GM13977 (cell line): ENCODE measurements at regions not wholly inside any gene's neighbourhood (a gene's known extent, or its start where the extent isn't known, plus 50 kb on each side); places are given as distances from the start of the nearest gene placed in this dataset.

ENCODE experiments used
- DNase-seq: peaks from one replicate; pipeline ENCODE4 v3.0.0; 2012; ENCODE audit warnings: low spot score
- in situ Hi-C: fragments of 300-500 bp; cut with MboI; formaldehyde crosslinking; loops from one replicate; pipeline ENCODE4 v1.12.0; 2022; ENCODE audit warnings: low sequenced_read_pairs, low pct_unique_long_range_greater_than_20kb, mixed read lengths, inconsistent platforms; ENCODE audit not compliant: unreplicated experiment
- TF ChIP-seq, protein P1 (sequence below): IDR thresholded peaks from 2 replicates; pipeline ENCODE4 v1.5.1; 2012; ENCODE audit warnings: mild to moderate bottlenecking, control low read depth; ENCODE audit not compliant: insufficient read depth; ENCODE audit errors: extremely low read depth, missing control alignments

- no peak for DNase-seq
- TF ChIP-seq, protein P1, sequence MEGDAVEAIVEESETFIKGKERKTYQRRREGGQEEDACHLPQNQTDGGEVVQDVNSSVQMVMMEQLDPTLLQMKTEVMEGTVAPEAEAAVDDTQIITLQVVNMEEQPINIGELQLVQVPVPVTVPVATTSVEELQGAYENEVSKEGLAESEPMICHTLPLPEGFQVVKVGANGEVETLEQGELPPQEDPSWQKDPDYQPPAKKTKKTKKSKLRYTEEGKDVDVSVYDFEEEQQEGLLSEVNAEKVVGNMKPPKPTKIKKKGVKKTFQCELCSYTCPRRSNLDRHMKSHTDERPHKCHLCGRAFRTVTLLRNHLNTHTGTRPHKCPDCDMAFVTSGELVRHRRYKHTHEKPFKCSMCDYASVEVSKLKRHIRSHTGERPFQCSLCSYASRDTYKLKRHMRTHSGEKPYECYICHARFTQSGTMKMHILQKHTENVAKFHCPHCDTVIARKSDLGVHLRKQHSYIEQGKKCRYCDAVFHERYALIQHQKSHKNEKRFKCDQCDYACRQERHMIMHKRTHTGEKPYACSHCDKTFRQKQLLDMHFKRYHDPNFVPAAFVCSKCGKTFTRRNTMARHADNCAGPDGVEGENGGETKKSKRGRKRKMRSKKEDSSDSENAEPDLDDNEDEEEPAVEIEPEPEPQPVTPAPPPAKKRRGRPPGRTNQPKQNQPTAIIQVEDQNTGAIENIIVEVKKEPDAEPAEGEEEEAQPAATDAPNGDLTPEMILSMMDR, result no peak
- in situ Hi-C loops, result no loop called here
Observed at GRCh38 chr16:86962259-86962658, 354.9 kb downstream of the C16orf95 start.

- TF ChIP-seq, protein P1, result no peak
- DNase-seq, result no peak
- in situ Hi-C loops, result no loop called here
Observed at GRCh38 chr16:86962913-86963312, 354.3 kb downstream of the C16orf95 start.

DNA sequence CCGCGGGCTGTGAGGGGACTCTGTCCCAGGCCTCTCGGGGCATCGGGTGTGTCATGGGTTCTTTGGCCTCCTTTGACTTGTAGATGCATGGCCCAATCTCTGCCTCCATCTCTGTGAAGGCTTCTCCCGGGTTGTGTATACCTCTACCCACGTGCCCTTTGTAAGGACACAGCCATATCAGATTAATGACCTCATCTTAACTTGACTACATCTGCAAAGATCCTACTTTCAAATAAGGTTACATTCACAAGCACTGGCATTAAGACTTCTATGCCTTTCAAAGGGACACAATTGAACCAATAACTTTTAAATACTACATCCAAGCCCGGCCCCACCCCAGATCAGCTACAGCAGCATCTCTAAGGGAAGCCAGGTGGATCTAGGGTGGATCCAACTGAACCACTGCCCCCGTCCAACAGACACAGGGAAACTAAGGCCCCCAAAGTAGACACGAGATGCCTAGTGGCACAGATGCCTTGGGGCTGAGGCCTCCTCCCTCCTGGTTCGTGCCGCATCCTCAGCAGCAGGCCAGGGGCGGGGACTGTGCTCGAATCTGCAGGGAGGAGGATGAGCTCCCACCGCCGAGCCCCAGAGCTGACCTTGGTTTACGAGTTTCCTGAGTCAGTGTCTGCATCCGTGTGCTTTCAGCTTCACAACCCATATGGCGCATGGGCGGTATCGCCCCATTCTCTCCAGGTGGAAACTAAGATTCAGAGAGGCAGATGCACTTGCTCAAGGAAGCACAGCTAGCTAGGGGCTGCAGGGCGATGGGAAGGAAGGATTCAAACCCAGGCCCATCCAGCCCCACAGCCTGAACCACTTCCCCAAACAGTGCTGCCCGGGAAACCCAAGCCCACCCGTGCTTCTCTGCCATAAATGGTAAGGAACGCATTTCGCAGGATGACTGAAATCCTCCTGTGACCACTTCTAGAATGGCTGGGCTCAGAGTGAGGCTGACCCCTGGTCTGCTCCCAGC is 353.3 kb downstream of the C16orf95 start:
- in situ Hi-C loops, result no loop called here
- TF ChIP-seq, protein P1, result no peak
- no peak for DNase-seq

- DNase-seq, result no peak
- TF ChIP-seq, protein P1, result no peak
- in situ Hi-C loops, result no loop called here
Observed at GRCh38 chr16:86964796-86965241, 352.4 kb downstream of the C16orf95 start.

DNA sequence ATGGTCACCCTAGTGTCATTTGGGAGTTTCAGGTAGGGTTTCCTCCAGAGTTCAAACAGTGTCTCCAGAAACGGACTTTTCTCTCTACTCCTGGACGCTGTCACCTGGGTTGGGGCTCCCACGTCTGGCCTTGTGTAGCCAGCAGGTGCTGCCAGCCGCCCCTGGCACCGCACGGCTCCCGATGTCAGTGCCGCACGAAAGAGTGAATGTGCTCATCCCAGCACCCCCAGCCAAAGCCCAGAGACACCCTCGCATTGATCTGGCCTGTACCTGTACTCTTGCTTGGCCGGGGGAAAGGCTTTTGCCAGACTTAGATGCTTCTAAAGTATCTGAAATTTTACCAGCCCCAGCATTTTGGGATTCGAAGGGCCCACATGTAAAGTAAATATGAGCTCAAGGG is 351.9 kb downstream of the C16orf95 start:
- TF ChIP-seq, protein P1, result no peak
- in situ Hi-C loops, result no loop called here
- no peak for DNase-seq

GRCh38 chr16:86965840-86966550 is 351.2 kb downstream of the C16orf95 start:
- no peak for DNase-seq
- in situ Hi-C loops, result no loop called here
- TF ChIP-seq, protein P1, result no peak
